Smooth muscle cell (in vitro differentiated cells): ENCODE measurements at regions not wholly inside any gene's neighbourhood (a gene's known extent, or its start where the extent isn't known, plus 50 kb on each side); places are given as distances from the start of the nearest gene placed in this dataset.

Experiments
- DNase-seq: peaks from one replicate; lab custom pipeline; 2025; ENCODE audit not compliant: unreplicated experiment; lab: John Stamatoyannopoulos, UW
- H2AFZ ChIP-seq: fragments of 200-600 bp; sonication (generic); 2 replicates; pipeline ENCODE4 v1.6.0; 2016; ENCODE audit warnings: antibody characterized with exemption, low read depth, mild to moderate bottlenecking
- H3F3A ChIP-seq: fragments of 200-600 bp; sonication (generic); 2 replicates; pipeline ENCODE4 v1.6.0; 2017; ENCODE audit warnings: antibody characterized with exemption, low read depth
- H3K27ac ChIP-seq: fragments of 200-600 bp; sonication (generic); 2 replicates; pipeline ENCODE4 v1.5.1; 2016; ENCODE audit warnings: low read depth, mild to moderate bottlenecking
- H3K27me3 ChIP-seq: fragments of 200-600 bp; sonication (generic); 2 replicates; pipeline ENCODE4 v1.6.1; 2016; ENCODE audit warnings: low read depth, mild to moderate bottlenecking
- H3K36me3 ChIP-seq: fragments of 200-600 bp; sonication (generic); 2 replicates; pipeline ENCODE4 v1.5.1; 2016; ENCODE audit warnings: low read depth
- H3K4me1 ChIP-seq: fragments of 200-600 bp; sonication (generic); 2 replicates; pipeline ENCODE4 v1.5.1; 2016; ENCODE audit warnings: low read depth
- H3K4me2 ChIP-seq: fragments of 200-600 bp; sonication (generic); 2 replicates; pipeline ENCODE4 v1.6.0; 2016; ENCODE audit warnings: mild to moderate bottlenecking
- H3K4me3 ChIP-seq: fragments of 200-600 bp; sonication (generic); 2 replicates; pipeline ENCODE4 v1.5.1; 2016; ENCODE audit warnings: mild to moderate bottlenecking
- H3K79me2 ChIP-seq: fragments of 200-600 bp; sonication (generic); 2 replicates; pipeline ENCODE4 v1.6.0; 2016; ENCODE audit warnings: low read depth, mild to moderate bottlenecking
- H3K9ac ChIP-seq: fragments of 200-600 bp; sonication (generic); 2 replicates; pipeline ENCODE4 v1.6.0; 2016; ENCODE audit warnings: low read depth
- H3K9me3 ChIP-seq: fragments of 200-600 bp; sonication (generic); replicated peaks from 2 replicates; pipeline ENCODE4 v1.5.1; 2016; ENCODE audit warnings: low read depth
- H4K20me1 ChIP-seq: fragments of 200-600 bp; sonication (generic); 2 replicates; pipeline ENCODE4 v1.6.0; 2016; ENCODE audit warnings: low read depth
- WGBS: methylation state at CpG from one replicate; pipeline ENCODE4 v1.1.7; 2016; ENCODE audit warnings: low lambda C conversion rate; 5-methylcytosine and 5-hydroxymethylcytosine counted together
- TF ChIP-seq, protein P1 (sequence below): fragments of 200-600 bp; sonication (generic); IDR thresholded peaks from 2 replicates; pipeline ENCODE4 v1.5.1; 2017; ENCODE audit warnings: borderline replicate concordance, mild to moderate bottlenecking, antibody characterized with exemption; ENCODE audit not compliant: insufficient read depth, poor library complexity, severe bottlenecking

DNA sequence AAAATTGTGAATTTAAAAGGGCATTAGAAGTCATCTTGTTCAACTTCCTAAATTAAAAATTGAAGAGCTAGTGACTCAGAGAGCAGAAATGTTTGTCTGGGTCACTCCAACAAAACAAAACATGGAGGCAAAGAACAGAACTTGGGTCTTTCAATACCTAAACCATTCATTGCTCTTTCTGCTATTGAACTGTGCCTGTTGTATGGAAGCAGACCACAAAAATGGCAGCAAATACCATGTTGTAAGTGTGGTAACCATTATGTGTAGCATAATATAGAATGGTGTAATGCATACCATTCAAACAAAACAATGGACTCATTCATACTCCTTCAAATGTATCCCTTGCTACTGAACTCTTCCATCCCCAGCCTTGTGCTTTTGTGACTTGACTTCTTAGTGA, 360.2 kb upstream of the NRG3 start:
- H4K20me1 ChIP-seq = no peaks in the 10 kb centered on the region
- no peaks in the 10 kb centered on the region for H3K36me3 ChIP-seq
- DNase-seq = no peak
- no peak overlapping the region for H3K4me2 ChIP-seq
- no peaks in the 10 kb centered on the region for H3F3A ChIP-seq
- H3K4me3 ChIP-seq = no peak overlapping the region
- H3K9ac ChIP-seq = no peak overlapping the region
- H3K79me2 ChIP-seq = no peaks in the 10 kb centered on the region
- TF ChIP-seq, protein P1, sequence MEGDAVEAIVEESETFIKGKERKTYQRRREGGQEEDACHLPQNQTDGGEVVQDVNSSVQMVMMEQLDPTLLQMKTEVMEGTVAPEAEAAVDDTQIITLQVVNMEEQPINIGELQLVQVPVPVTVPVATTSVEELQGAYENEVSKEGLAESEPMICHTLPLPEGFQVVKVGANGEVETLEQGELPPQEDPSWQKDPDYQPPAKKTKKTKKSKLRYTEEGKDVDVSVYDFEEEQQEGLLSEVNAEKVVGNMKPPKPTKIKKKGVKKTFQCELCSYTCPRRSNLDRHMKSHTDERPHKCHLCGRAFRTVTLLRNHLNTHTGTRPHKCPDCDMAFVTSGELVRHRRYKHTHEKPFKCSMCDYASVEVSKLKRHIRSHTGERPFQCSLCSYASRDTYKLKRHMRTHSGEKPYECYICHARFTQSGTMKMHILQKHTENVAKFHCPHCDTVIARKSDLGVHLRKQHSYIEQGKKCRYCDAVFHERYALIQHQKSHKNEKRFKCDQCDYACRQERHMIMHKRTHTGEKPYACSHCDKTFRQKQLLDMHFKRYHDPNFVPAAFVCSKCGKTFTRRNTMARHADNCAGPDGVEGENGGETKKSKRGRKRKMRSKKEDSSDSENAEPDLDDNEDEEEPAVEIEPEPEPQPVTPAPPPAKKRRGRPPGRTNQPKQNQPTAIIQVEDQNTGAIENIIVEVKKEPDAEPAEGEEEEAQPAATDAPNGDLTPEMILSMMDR = no peak
- no peak overlapping the region for H2AFZ ChIP-seq
- H3K27ac ChIP-seq = no peak overlapping the region
- H3K9me3 ChIP-seq = peaks cover 2% of the 10 kb centered on the region
- H3K27me3 ChIP-seq = no peaks in the 10 kb centered on the region
- no peaks in the 10 kb centered on the region for H3K4me1 ChIP-seq

DNA sequence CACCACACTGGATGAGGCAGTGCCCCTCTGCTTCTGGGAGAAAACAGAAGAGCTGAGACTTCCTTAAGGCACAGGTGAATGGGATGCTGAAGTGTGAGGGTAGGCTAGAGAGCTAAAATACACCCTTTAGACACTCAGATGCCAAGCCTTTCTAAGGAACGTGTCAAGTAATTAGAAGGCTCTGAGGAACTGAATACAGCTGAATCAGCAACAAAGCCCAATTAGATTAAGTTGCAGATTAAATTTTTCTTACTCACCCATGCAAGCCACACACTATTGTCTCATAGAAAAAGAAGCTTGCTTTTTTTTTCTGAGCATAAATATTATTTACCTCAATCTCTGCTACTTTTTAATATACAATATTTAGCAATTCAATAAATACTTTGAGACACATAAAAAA, 354.3 kb upstream of the NRG3 start:
- WGBS = 89% methylated on average over 1 of the region's 1 CpG
- H2AFZ ChIP-seq = no peak overlapping the region
- H3K36me3 ChIP-seq = no peaks in the 10 kb centered on the region
- H4K20me1 ChIP-seq = no peaks in the 10 kb centered on the region
- no peaks in the 10 kb centered on the region for H3K79me2 ChIP-seq
- DNase-seq = no peak
- no peak overlapping the region for H3K9ac ChIP-seq
- H3F3A ChIP-seq = no peaks in the 10 kb centered on the region
- no peak overlapping the region for H3K4me3 ChIP-seq
- no peaks in the 10 kb centered on the region for H3K27me3 ChIP-seq
- TF ChIP-seq, protein P1 = no peak
- no peak overlapping the region for H3K27ac ChIP-seq
- no peak overlapping the region for H3K4me2 ChIP-seq
- no peaks in the 10 kb centered on the region for H3K9me3 ChIP-seq
- H3K4me1 ChIP-seq = no peaks in the 10 kb centered on the region

DNA sequence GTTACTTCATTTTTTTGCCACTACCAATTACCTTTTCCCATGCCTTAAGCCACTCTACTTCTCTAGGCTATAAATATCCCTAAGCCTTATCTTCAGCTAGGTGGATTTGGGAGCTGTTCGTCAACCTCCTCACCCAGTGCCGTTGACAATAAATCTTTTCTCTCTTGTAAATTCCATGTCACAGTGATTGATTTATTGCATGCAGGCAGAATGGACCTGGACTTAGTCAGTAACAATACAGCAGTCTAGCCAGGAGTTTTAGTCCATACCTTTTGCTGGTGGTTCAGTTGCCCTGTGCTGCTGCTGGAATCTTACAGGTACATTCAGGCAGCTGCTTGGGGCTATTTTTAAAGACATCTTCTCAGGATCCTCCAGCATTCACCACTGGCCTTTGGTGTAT, 350.5 kb upstream of the NRG3 start:
- Histone ChIP-seq H3K9ac (no peak overlapping the region), H3K4me1 (no peaks in the 10 kb centered on the region), H3K27ac (no peak overlapping the region), H3K27me3 (no peaks in the 10 kb centered on the region), H3K79me2 (no peaks in the 10 kb centered on the region), H3K4me2 (no peak overlapping the region), H3K4me3 (no peak overlapping the region), H3F3A (no peaks in the 10 kb centered on the region), H4K20me1 (no peaks in the 10 kb centered on the region), H2AFZ (no peak overlapping the region), H3K36me3 (no peaks in the 10 kb centered on the region), H3K9me3 (no peaks in the 10 kb centered on the region)
- TF ChIP-seq, protein P1 = no peak
- 55% methylated on average over 2 of the region's 2 CpGs for WGBS
- no peak for DNase-seq

DNA sequence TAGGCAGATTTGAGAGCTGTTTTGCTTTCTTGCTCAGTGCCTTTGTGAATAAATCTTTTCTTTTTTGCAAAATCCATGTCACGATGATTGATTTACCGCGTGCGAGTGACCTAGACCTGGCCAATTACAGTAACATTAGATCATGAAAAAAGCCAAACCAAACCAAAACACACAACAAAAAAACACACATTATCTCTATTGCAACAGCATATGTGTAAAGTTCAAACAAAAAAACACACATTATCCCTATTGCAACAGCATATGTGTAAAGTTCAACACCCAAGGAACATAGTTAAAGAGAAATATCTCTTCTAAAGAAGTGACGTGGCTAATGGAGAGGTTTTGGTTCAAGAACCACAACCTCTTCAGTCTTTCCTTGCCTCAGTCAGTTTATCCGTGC, 342.6 kb upstream of the NRG3 start:
- H3K4me3 ChIP-seq = no peak overlapping the region
- no peak overlapping the region for H3K4me2 ChIP-seq
- 78% methylated on average over 6 of the region's 6 CpGs for WGBS
- H4K20me1 ChIP-seq = no peaks in the 10 kb centered on the region
- no peak for DNase-seq
- TF ChIP-seq, protein P1 = no peak
- H3K9me3 ChIP-seq = no peaks in the 10 kb centered on the region
- no peaks in the 10 kb centered on the region for H3F3A ChIP-seq
- H3K9ac ChIP-seq = no peak overlapping the region
- no peaks in the 10 kb centered on the region for H3K27me3 ChIP-seq
- no peak overlapping the region for H3K27ac ChIP-seq
- no peak overlapping the region for H2AFZ ChIP-seq
- H3K4me1 ChIP-seq = no peaks in the 10 kb centered on the region
- H3K79me2 ChIP-seq = no peaks in the 10 kb centered on the region
- H3K36me3 ChIP-seq = no peaks in the 10 kb centered on the region
